Cardiac fibroblast (primary cell): ENCODE measurements at regions not wholly inside any gene's neighbourhood (a gene's known extent, or its start where the extent isn't known, plus 50 kb on each side); places are given as distances from the start of the nearest gene placed in this dataset.

Experiments used
- DNase-seq, 2 donors: peaks; one replicate each; pipeline versions ENCODE4 v3.0.0 to v3.0.0-alpha.2; 2010; ENCODE audit warnings: low read depth in 2 of 2
- H3K4me3 ChIP-seq, 2 donors: replicated peaks in 1 of 2; 1 replicate in 1 of 2; 2 replicates in 1 of 2; pipeline ENCODE4 v1.5.1; 2011; ENCODE audit warnings: low read depth in 2 of 2, low read length in 2 of 2, mild to moderate bottlenecking in 2 of 2, moderate library complexity in 1 of 2
- TF ChIP-seq, protein P1 (sequence below): IDR thresholded peaks from one replicate; pipeline ENCODE4 v1.5.1; 2011; ENCODE audit warnings: low read depth, mild to moderate bottlenecking, low read length, inconsistent platforms

GRCh38 chr18:78406743-78407465 is 572.7 kb upstream of the SALL3 start:
- no peak overlapping the region for H3K4me3 ChIP-seq
- no peak for DNase-seq
- TF ChIP-seq, protein P1, sequence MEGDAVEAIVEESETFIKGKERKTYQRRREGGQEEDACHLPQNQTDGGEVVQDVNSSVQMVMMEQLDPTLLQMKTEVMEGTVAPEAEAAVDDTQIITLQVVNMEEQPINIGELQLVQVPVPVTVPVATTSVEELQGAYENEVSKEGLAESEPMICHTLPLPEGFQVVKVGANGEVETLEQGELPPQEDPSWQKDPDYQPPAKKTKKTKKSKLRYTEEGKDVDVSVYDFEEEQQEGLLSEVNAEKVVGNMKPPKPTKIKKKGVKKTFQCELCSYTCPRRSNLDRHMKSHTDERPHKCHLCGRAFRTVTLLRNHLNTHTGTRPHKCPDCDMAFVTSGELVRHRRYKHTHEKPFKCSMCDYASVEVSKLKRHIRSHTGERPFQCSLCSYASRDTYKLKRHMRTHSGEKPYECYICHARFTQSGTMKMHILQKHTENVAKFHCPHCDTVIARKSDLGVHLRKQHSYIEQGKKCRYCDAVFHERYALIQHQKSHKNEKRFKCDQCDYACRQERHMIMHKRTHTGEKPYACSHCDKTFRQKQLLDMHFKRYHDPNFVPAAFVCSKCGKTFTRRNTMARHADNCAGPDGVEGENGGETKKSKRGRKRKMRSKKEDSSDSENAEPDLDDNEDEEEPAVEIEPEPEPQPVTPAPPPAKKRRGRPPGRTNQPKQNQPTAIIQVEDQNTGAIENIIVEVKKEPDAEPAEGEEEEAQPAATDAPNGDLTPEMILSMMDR = no peak

DNA sequence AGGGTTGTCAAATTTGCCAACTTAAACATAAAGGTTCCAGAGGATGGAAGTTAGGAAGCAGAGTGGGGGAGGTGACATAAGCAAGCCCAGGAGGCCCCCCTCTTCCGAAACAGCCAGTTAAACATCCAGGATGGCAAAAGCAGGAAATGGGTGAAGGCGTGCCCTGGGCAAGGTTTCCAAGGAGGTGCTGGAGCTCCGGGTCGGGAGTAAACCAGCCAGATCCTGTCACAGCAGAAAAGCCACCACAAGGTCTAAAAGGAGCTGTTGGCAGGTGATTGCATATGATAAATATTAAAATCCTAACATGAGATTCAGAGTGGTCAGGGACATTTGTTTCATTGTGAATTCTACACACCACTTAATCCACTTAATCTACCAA is 572.2 kb upstream of the SALL3 start:
- no peak overlapping the region for H3K4me3 ChIP-seq
- TF ChIP-seq, protein P1 = no peak
- no peak for DNase-seq

GRCh38 chr18:78408623-78409022 is 571.0 kb upstream of the SALL3 start:
- DNase-seq = no peak
- TF ChIP-seq, protein P1 = no peak
- no peak overlapping the region for H3K4me3 ChIP-seq

GRCh38 chr18:78410094-78410786 is 569.4 kb upstream of the SALL3 start:
- no peak for DNase-seq
- TF ChIP-seq, protein P1 = no peak
- H3K4me3 ChIP-seq = no peak overlapping the region

GRCh38 chr18:78411539-78411938 is 568.1 kb upstream of the SALL3 start:
- H3K4me3 ChIP-seq = no peak overlapping the region
- TF ChIP-seq, protein P1 = no peak
- DNase-seq = no peak

- TF ChIP-seq, protein P1 = no peak
- DNase-seq = no peak
These were observed 565.3 kb upstream of the SALL3 start for GRCh38 chr18:78414302-78414701.

More at GRCh38 chr18:78414302-78414701, 565.3 kb upstream of the SALL3 start:
- H3K4me3 ChIP-seq = no peak overlapping the region
